ENCODE measurements at regions not wholly inside any gene's neighbourhood (a gene's known extent, or its start where the extent isn't known, plus 50 kb on each side); places are given as distances from the start of the nearest gene placed in this dataset.

DNA sequence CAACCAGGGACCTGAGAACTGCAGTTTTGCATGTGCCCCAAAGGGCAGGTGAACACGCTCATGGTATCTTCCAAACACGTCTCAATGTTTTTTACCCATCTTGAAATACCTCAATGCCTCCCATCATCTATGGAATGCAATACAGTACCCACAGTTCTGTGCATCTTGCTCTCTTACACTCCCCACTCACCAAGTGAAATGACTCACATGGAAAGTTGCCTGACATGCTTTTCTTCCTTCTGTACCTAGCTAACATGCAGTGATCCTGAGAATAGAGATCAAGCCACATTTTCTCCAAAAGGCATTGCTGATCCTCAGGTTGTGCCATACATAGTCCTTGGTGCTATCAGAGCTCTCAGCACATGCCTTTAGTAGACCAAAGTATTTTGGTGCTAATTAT, 373.9 kb downstream of the GPD2 start:
- H3K9me2 ChIP-seq (ENCODE audit: low read depth, low read length) = no peaks in the 10 kb centered on the region
- no peak overlapping the region for H3K4me3 ChIP-seq (ENCODE audit: low read depth, low read length, poor library complexity, severe bottlenecking)
- no peak overlapping the region for H3K4me2 ChIP-seq (ENCODE audit: low read length)
- no peaks in the 10 kb centered on the region for H4K20me1 ChIP-seq (ENCODE audit: insufficient read depth, low read length)
- H3K9me3 ChIP-seq (ENCODE audit: low read length) = no peaks in the 10 kb centered on the region
- H3K79me2 ChIP-seq (ENCODE audit: insufficient read depth, low read length) = no peaks in the 10 kb centered on the region
- H3K36me3 ChIP-seq (ENCODE audit: insufficient read depth, low read length) = no peaks in the 10 kb centered on the region
- H3F3A ChIP-seq (ENCODE audit: insufficient read depth, low read length) = no peaks in the 10 kb centered on the region
- no peak overlapping the region for H3K9ac ChIP-seq (ENCODE audit: low read length)
- H3K4me1 ChIP-seq (ENCODE audit: insufficient read depth, low read length, severe bottlenecking) = no peaks in the 10 kb centered on the region
- H2AFZ ChIP-seq (ENCODE audit: low read length) = no peak overlapping the region
- TF ChIP-seq EZH2 (IDR thresholded peaks at IDR 0.05; ENCODE audit: borderline replicate concordance, low read length) = no peak
- TF ChIP-seq, protein P1, sequence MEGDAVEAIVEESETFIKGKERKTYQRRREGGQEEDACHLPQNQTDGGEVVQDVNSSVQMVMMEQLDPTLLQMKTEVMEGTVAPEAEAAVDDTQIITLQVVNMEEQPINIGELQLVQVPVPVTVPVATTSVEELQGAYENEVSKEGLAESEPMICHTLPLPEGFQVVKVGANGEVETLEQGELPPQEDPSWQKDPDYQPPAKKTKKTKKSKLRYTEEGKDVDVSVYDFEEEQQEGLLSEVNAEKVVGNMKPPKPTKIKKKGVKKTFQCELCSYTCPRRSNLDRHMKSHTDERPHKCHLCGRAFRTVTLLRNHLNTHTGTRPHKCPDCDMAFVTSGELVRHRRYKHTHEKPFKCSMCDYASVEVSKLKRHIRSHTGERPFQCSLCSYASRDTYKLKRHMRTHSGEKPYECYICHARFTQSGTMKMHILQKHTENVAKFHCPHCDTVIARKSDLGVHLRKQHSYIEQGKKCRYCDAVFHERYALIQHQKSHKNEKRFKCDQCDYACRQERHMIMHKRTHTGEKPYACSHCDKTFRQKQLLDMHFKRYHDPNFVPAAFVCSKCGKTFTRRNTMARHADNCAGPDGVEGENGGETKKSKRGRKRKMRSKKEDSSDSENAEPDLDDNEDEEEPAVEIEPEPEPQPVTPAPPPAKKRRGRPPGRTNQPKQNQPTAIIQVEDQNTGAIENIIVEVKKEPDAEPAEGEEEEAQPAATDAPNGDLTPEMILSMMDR (IDR thresholded peaks at IDR 0.05; ENCODE audit: low read length) = no peak
- no peaks in the 10 kb centered on the region for H3K27me3 ChIP-seq (ENCODE audit: insufficient read depth, low read length)
- H3K27ac ChIP-seq (ENCODE audit: low read depth, low read length, poor library complexity, severe bottlenecking) = no peak overlapping the region

GRCh38 chr2:156812496-156812895, 376.3 kb downstream of the GPD2 start:
- no peak for TF ChIP-seq EZH2 (IDR thresholded peaks at IDR 0.05; ENCODE audit: borderline replicate concordance, low read length)
- TF ChIP-seq, protein P1 (IDR thresholded peaks at IDR 0.05; ENCODE audit: low read length) = no peak
- Histone ChIP-seq H2AFZ (ENCODE audit: low read length) (no peak overlapping the region), H4K20me1 (ENCODE audit: insufficient read depth, low read length) (no peaks in the 10 kb centered on the region), H3K4me1 (ENCODE audit: insufficient read depth, low read length, severe bottlenecking) (no peaks in the 10 kb centered on the region), H3F3A (ENCODE audit: insufficient read depth, low read length) (no peaks in the 10 kb centered on the region), H3K79me2 (ENCODE audit: insufficient read depth, low read length) (no peaks in the 10 kb centered on the region), H3K9me2 (ENCODE audit: low read depth, low read length) (no peaks in the 10 kb centered on the region), H3K4me2 (ENCODE audit: low read length) (no peak overlapping the region), H3K36me3 (ENCODE audit: insufficient read depth, low read length) (no peaks in the 10 kb centered on the region), H3K9ac (ENCODE audit: low read length) (no peak overlapping the region), H3K9me3 (ENCODE audit: low read length) (no peaks in the 10 kb centered on the region), H3K4me3 (ENCODE audit: low read depth, low read length, poor library complexity, severe bottlenecking) (no peak overlapping the region), H3K27ac (ENCODE audit: low read depth, low read length, poor library complexity, severe bottlenecking) (no peak overlapping the region), H3K27me3 (ENCODE audit: insufficient read depth, low read length) (no peaks in the 10 kb centered on the region)

DNA sequence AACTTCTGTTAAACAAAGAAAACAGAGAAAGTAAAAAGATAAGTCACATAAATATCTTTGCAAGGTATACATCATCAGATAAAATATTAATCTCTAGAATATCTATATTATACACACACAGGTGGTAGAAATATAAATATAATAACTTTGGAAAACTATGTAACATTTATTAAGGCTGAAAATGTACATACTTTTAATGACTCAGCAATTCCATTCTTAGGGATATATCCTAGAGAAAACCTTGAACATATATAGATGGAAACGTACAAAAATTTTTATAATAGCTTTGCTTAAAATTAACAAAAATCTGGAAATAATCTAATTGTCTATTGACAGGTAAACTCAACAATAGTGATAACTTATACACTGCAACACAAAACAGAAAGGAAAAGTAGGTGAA, 381.3 kb downstream of the GPD2 start:
- Histone ChIP-seq H3K9ac (ENCODE audit: low read length) (no peak overlapping the region), H3K4me1 (ENCODE audit: insufficient read depth, low read length, severe bottlenecking) (no peaks in the 10 kb centered on the region), H3K9me2 (ENCODE audit: low read depth, low read length) (no peaks in the 10 kb centered on the region), H3K27me3 (ENCODE audit: insufficient read depth, low read length) (no peaks in the 10 kb centered on the region), H4K20me1 (ENCODE audit: insufficient read depth, low read length) (no peaks in the 10 kb centered on the region), H3F3A (ENCODE audit: insufficient read depth, low read length) (no peaks in the 10 kb centered on the region), H3K27ac (ENCODE audit: low read depth, low read length, poor library complexity, severe bottlenecking) (no peak overlapping the region), H3K4me2 (ENCODE audit: low read length) (no peak overlapping the region), H2AFZ (ENCODE audit: low read length) (no peak overlapping the region), H3K79me2 (ENCODE audit: insufficient read depth, low read length) (no peaks in the 10 kb centered on the region), H3K4me3 (ENCODE audit: low read depth, low read length, poor library complexity, severe bottlenecking) (no peak overlapping the region), H3K9me3 (ENCODE audit: low read length) (no peaks in the 10 kb centered on the region), H3K36me3 (ENCODE audit: insufficient read depth, low read length) (no peaks in the 10 kb centered on the region)
- TF ChIP-seq EZH2 (IDR thresholded peaks at IDR 0.05; ENCODE audit: borderline replicate concordance, low read length) = no peak
- TF ChIP-seq, protein P1 (IDR thresholded peaks at IDR 0.05; ENCODE audit: low read length) = no peak

Data from OCI-LY1 (cell line).